H1 (cell line): ENCODE measurements at regions not wholly inside any gene's neighbourhood (a gene's known extent, or its start where the extent isn't known, plus 50 kb on each side); places are given as distances from the start of the nearest gene placed in this dataset.

Source experiments
- CTCF ChIA-PET: fragments of 300-600 bp; sonication (Branson Sonifier 250); formaldehyde crosslinking; loops from one replicate; lab custom pipeline; 2021; ENCODE audit not compliant: partially characterized antibody; lab: Charles Lee
- POLR2A ChIA-PET: fragments of 300-600 bp; sonication (Branson Sonifier 250); formaldehyde crosslinking; loops from one replicate; lab custom pipeline; 2021; ENCODE audit warnings: inconsistent platforms; ENCODE audit not compliant: partially characterized antibody; lab: Charles Lee
- DNase-seq, 2 experiments: peaks; one replicate each; pipeline versions ENCODE4 v3.0.0 to v3.0.0-alpha.2; 2010 to 2022; ENCODE audit warnings: low spot score in 2 of 2, low read depth in 1 of 2, mixed read lengths in 1 of 2
- FAIRE-seq: peaks from 2 replicates; lab custom pipeline; 2011; peaks lifted over from hg19 to GRCh38; lab: Jason Lieb, UNC
- H2AFZ ChIP-seq: 2 replicates; pipeline ENCODE4 v1.8.1; 2012; ENCODE audit warnings: low read length, inconsistent platforms
- H2AK5ac ChIP-seq: 2 replicates; pipeline ENCODE4 v1.6.1; 2013; ENCODE audit warnings: low read depth, low read length
- H2BK120ac ChIP-seq: replicated peaks from 2 replicates; pipeline ENCODE3; 2013; ENCODE audit warnings: low read depth, low read length, inconsistent platforms
- H2BK12ac ChIP-seq: 2 replicates; pipeline ENCODE4 v1.6.1; 2013; ENCODE audit warnings: low read depth, low read length
- H2BK15ac ChIP-seq: 2 replicates; pipeline ENCODE4 v1.6.1; 2013; ENCODE audit warnings: low read length
- H2BK20ac ChIP-seq: 2 replicates; pipeline ENCODE4 v1.6.1; 2013; ENCODE audit warnings: low read length
- H2BK5ac ChIP-seq: 2 replicates; pipeline ENCODE4 v1.6.1; 2013; ENCODE audit warnings: low read depth, low read length
- H3K14ac ChIP-seq: 2 replicates; pipeline ENCODE4 v1.6.1; 2013; ENCODE audit warnings: inconsistent platforms; ENCODE audit not compliant: insufficient read length
- H3K18ac ChIP-seq: 2 replicates; pipeline ENCODE4 v1.6.1; 2013; ENCODE audit warnings: low read length; ENCODE audit errors: extremely low read depth
- H3K23ac ChIP-seq: 2 replicates; pipeline ENCODE4 v1.6.1; 2013; ENCODE audit warnings: inconsistent platforms; ENCODE audit not compliant: insufficient read length
- H3K23me2 ChIP-seq: 2 replicates; pipeline ENCODE4 v1.6.1; 2013; ENCODE audit warnings: low read depth, low read length
- H3K27ac ChIP-seq: 2 replicates; pipeline ENCODE4 v1.6.1; 2011; ENCODE audit warnings: low read depth, low read length, inconsistent platforms
- H3K27me3 ChIP-seq, 4 experiments: replicated peaks in 1 of 4; 1 replicate in 1 of 4; 2 replicates in 3 of 4; pipeline versions ENCODE4 v1.6.1 to v1.8.1; 2011 to 2013; ENCODE audit warnings: low read length in 3 of 4, mild to moderate bottlenecking in 3 of 4, inconsistent platforms in 2 of 4, mixed read lengths in 2 of 4, moderate library complexity in 1 of 4; ENCODE audit not compliant: control insufficient read depth in 3 of 4, insufficient read depth in 3 of 4; ENCODE audit errors: extremely low read depth in 1 of 4
- H3K36me3 ChIP-seq, 4 experiments: 2 replicates each; pipeline versions ENCODE4 v1.6.1 to v1.8.1; 2011 to 2013; ENCODE audit warnings: mild to moderate bottlenecking in 4 of 4, low read length in 3 of 4, moderate library complexity in 2 of 4, control low read depth in 1 of 4, inconsistent platforms in 1 of 4; ENCODE audit not compliant: insufficient read depth in 4 of 4, control insufficient read depth in 2 of 4
- H3K4ac ChIP-seq: replicated peaks from 2 replicates; pipeline ENCODE3; 2013; ENCODE audit warnings: low read length, low read depth, mixed read lengths, inconsistent platforms; ENCODE audit not compliant: insufficient read length
- H3K4me1 ChIP-seq, 4 experiments: replicated peaks in 1 of 4; 1 replicate in 1 of 4; 2 replicates in 3 of 4; pipeline versions ENCODE4 v1.6.1 to v1.8.1; 2011 to 2013; ENCODE audit warnings: low read length in 3 of 4, inconsistent platforms in 2 of 4, mixed read lengths in 1 of 4; ENCODE audit not compliant: insufficient read depth in 4 of 4, control insufficient read depth in 3 of 4
- H3K4me2 ChIP-seq, 2 experiments: 2 replicates each; pipeline versions ENCODE4 v1.6.1 to v1.8.1; 2011 to 2013; ENCODE audit warnings: low read depth in 2 of 2, low read length in 2 of 2, control low read depth in 1 of 2, inconsistent platforms in 1 of 2, mild to moderate bottlenecking in 1 of 2; ENCODE audit not compliant: insufficient read depth in 1 of 2
- H3K4me3 ChIP-seq, 4 experiments: fragments of 200-600, 300-600 bp in 1 of 4; sonication (generic), shearing (Covaris generic), sonication (Bioruptor Twin) in 1 of 4; 2 replicates each; pipeline versions ENCODE4 v1.5.1 to v1.8.1; 2011 to 2016; ENCODE audit warnings: low read length in 4 of 4, low read depth in 3 of 4, control low read depth in 2 of 4, inconsistent platforms in 2 of 4, mild to moderate bottlenecking in 2 of 4, mixed read lengths in 1 of 4, moderate library complexity in 1 of 4; ENCODE audit not compliant: insufficient read depth in 2 of 4; ENCODE audit errors: extremely low read depth in 1 of 4
- H3K56ac ChIP-seq: replicated peaks from 2 replicates; pipeline ENCODE3; 2013; ENCODE audit warnings: low read depth, mild to moderate bottlenecking, mixed read lengths, low read length, inconsistent platforms; ENCODE audit not compliant: insufficient read length
- H3K79me1 ChIP-seq: 2 replicates; pipeline ENCODE4 v1.6.1; 2013; ENCODE audit warnings: low read depth, low read length, control low read depth
- H3K79me2 ChIP-seq, 2 experiments: 2 replicates each; pipeline versions ENCODE4 v1.6.1 to v1.8.1; 2012 to 2013; ENCODE audit warnings: low read length in 2 of 2, mild to moderate bottlenecking in 2 of 2, inconsistent platforms in 1 of 2; ENCODE audit not compliant: insufficient read depth in 2 of 2, control insufficient read depth in 1 of 2
- H3K9ac ChIP-seq, 4 experiments: replicated peaks in 1 of 4; 1 replicate in 1 of 4; 2 replicates in 3 of 4; pipeline versions ENCODE4 v1.6.1 to v1.8.1; 2011 to 2013; ENCODE audit warnings: low read depth in 3 of 4, low read length in 3 of 4, control low read depth in 2 of 4, mild to moderate bottlenecking in 2 of 4, moderate library complexity in 2 of 4, inconsistent platforms in 1 of 4; ENCODE audit errors: extremely low read depth in 1 of 4
- H3K9me3 ChIP-seq, 2 experiments: 2 replicates each; pipeline versions ENCODE4 v1.6.1 to v1.8.1; 2012 to 2013; ENCODE audit warnings: mild to moderate bottlenecking in 2 of 2, moderate library complexity in 2 of 2, control low read depth in 1 of 2, inconsistent platforms in 1 of 2, low read depth in 1 of 2, low read length in 1 of 2, mixed read lengths in 1 of 2; ENCODE audit not compliant: insufficient read depth in 2 of 2
- H4K20me1 ChIP-seq, 2 experiments: replicated peaks in 1 of 2; 2 replicates each; pipeline versions ENCODE3 to v1.8.1; 2011 to 2013; ENCODE audit warnings: inconsistent platforms in 2 of 2, low read length in 2 of 2, mild to moderate bottlenecking in 1 of 2; ENCODE audit not compliant: insufficient read depth in 2 of 2, control insufficient read depth in 1 of 2
- H4K5ac ChIP-seq: 2 replicates; pipeline ENCODE4 v1.6.1; 2013; ENCODE audit warnings: low read length, low read depth, mixed read lengths, inconsistent platforms; ENCODE audit not compliant: insufficient read length
- H4K8ac ChIP-seq: 2 replicates; pipeline ENCODE4 v1.8.0; 2013; ENCODE audit warnings: mild to moderate bottlenecking, moderate library complexity, low read length, inconsistent platforms; ENCODE audit not compliant: insufficient read depth; ENCODE audit errors: extremely low read depth
- H4K91ac ChIP-seq: replicated peaks from 2 replicates; pipeline ENCODE3; 2013; ENCODE audit warnings: low read length, mixed read lengths, inconsistent platforms; ENCODE audit not compliant: insufficient read length
- EZH2 ChIP-seq: fragments of 200-600 bp; sonication (generic); IDR thresholded peaks from 2 replicates; pipeline ENCODE4 v1.7.1; 2012; ENCODE audit warnings: low read depth, mild to moderate bottlenecking, moderate library complexity, low read length, inconsistent platforms; ENCODE audit not compliant: severe bottlenecking
- NRF1 ChIP-seq: IDR thresholded peaks from 2 replicates; pipeline ENCODE4 v1.6.1; 2011; ENCODE audit warnings: mild to moderate bottlenecking, low read depth, low read length, improper control_type of control experiment
- RBBP5 ChIP-seq: IDR thresholded peaks from 2 replicates; pipeline ENCODE4 v1.7.1; 2012; ENCODE audit warnings: low read depth, mild to moderate bottlenecking, inconsistent platforms, low read length, moderate library complexity, borderline replicate concordance
- WGBS, 2 experiments: shearing (Covaris generic) in 1 of 2; methylation state at CpG; one replicate each; pipeline versions ENCODE4 v1.1.6 to v1.1.7; 2013 to 2015; ENCODE audit warnings: low lambda C conversion rate in 2 of 2, mixed read lengths in 2 of 2, inconsistent platforms in 1 of 2, low coverage in 1 of 2, missing lambda C conversion rate in 1 of 2; ENCODE audit not compliant: insufficient replicate concordance in 2 of 2, insufficient coverage in 1 of 2, insufficient read length in 1 of 2; ENCODE audit errors: extremely low coverage in 1 of 2, missing lambda C conversion rate in 1 of 2; 5-methylcytosine and 5-hydroxymethylcytosine counted together

- Histone ChIP-seq H3K14ac (no peak overlapping the region), H3K56ac (no peak overlapping the region), H4K20me1 (no peaks in the 10 kb centered on the region), H4K8ac (no peak overlapping the region), H4K5ac (no peak overlapping the region), H2AFZ (no peak overlapping the region), H3K4ac (no peak overlapping the region), H3K18ac (no peak overlapping the region), H2BK120ac (no peak overlapping the region), H2BK12ac (no peak overlapping the region), H3K27me3 (no peaks in the 10 kb centered on the region), H3K4me2 (no peak overlapping the region), H3K36me3 (no peaks in the 10 kb centered on the region), H3K79me1 (no peaks in the 10 kb centered on the region), H2BK15ac (no peak overlapping the region), H2BK20ac (no peak overlapping the region), H3K9ac (no peak overlapping the region), H3K4me1 (no peaks in the 10 kb centered on the region), H3K79me2 (no peaks in the 10 kb centered on the region), H3K23ac (no peak overlapping the region), H3K23me2 (no peaks in the 10 kb centered on the region), H4K91ac (no peak overlapping the region), H3K9me3 (no peaks in the 10 kb centered on the region), H2BK5ac (no peak overlapping the region), H3K4me3 (no peak overlapping the region), H3K27ac (no peak overlapping the region), H2AK5ac (no peak overlapping the region)
- POLR2A ChIA-PET, result no interaction called here
- 100% methylated on average over 3 of the region's 6 CpGs; no CpG with 5 or more reads in 1 of the 2 experiments for WGBS, 2 experiments
- TF ChIP-seq EZH2, result no peak
- no peak for TF ChIP-seq RBBP5
- no peak for TF ChIP-seq NRF1
- FAIRE-seq, result no peak
- CTCF ChIA-PET, result no interaction called here
- no peak for DNase-seq
Observed at GRCh38 chrX:39787999-39788398, 309.8 kb downstream of the BCOR start.
